HG03196 (cell line): ENCODE measurements at regions not wholly inside any gene's neighbourhood (a gene's known extent, or its start where the extent isn't known, plus 50 kb on each side); places are given as distances from the start of the nearest gene placed in this dataset.

Experiments
- ATAC-seq: cut with Tn5 transposase; IDR thresholded peaks from one replicate; pipeline ENCODE4 v1.9.1; 2021; ENCODE audit not compliant: unreplicated experiment

DNA sequence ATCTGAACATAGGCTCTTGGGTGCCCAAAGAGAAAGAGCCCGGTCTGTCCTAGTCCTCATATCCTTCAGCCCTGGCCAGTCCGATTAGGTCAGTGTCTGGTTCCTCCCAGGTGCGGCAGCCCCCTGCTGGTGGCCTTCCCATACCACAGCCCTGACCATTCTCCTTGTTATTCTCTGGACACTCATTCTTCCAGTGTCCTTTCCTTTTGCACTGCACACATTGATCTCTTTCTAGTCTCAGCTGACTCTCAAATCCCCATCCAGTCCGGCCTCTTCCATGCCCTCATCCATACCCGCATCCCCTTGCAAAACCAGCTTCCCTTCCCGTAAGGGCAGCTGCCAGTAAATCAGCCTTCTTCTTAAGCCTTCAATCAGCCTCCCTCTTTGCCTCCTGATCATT is 1316.3 kb downstream of the TMEM121 start:
- ATAC-seq, result no peak

DNA sequence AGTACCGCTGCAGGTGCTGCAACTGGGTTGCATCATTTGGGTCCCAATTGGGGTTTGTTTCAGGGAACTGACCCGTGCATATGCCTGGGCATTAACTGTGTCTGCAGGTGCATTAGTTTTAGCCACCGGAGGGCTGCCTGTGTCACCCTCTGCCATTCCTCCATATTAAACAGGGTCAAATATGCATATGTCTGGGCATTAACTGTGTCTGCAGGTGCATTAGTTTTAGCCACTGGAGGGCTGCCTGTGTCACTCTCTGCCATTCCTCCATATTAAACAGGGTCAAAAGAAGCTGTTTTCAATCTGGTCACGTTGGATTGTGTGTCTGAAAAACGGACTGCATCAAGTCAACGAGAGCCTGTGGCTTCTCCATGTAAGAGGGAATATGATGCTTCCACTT is 1317.0 kb downstream of the TMEM121 start:
- ATAC-seq, result no peak

DNA sequence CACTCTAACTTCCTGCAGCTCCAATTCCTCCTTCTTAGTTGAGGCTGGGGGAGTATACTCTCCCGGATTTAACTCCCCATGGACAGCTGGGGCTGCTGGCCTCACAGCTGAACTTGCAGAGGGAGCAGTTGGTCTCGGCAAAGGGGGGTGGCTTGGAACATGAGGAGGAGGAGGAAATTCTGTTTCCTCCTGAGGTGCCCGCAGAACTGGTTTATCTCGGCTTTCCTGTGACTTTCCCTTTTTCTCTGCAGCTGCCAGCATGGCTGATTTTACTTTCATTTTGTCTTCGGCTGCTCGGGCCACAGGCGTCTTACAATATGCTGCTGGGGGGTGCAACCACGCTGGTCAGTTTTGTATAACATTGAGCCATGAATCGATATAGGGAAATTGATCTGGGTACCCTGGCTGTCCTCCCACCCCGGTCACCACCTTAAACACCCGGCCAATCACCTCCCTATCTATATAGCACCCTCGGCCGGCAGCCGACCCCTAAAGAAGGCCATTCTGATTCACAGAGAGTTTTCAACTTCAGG is 1317.6 kb downstream of the TMEM121 start:
- no peak for ATAC-seq

DNA sequence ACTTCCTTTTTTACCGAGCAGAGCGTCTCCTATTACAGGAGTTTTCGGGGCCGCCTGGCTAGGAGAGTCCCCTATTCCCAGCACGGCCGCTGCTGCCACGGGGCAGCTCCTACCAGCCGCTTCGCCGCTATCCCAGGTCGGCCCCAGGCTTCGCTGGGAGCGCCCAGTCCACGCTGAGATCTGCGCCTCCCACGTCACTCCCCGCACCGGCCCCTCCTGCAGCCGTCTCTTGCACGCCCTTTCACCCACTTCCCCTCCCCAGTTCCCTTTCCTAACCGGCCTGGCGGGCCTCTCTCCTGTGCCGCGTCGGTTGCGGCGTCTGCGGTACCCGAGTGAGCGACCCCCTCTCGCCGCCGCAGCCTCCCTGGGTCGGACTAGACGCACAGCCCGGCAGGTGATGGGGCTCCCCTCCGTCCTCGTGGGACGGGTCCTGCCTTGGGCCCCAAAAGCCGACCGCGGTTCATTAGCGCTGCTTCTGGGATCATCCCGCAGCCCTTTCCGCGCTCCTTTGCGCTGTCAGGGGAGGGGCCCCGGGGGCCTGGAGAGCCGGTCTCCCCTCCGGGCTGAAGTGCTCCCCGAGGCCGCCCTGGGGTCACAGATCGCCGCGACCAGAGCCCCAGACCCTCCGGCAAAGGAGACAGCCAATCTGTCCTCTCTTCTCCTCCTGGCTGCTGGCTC is 1318.4 kb downstream of the TMEM121 start:
- ATAC-seq, result peak; percentile 47

DNA sequence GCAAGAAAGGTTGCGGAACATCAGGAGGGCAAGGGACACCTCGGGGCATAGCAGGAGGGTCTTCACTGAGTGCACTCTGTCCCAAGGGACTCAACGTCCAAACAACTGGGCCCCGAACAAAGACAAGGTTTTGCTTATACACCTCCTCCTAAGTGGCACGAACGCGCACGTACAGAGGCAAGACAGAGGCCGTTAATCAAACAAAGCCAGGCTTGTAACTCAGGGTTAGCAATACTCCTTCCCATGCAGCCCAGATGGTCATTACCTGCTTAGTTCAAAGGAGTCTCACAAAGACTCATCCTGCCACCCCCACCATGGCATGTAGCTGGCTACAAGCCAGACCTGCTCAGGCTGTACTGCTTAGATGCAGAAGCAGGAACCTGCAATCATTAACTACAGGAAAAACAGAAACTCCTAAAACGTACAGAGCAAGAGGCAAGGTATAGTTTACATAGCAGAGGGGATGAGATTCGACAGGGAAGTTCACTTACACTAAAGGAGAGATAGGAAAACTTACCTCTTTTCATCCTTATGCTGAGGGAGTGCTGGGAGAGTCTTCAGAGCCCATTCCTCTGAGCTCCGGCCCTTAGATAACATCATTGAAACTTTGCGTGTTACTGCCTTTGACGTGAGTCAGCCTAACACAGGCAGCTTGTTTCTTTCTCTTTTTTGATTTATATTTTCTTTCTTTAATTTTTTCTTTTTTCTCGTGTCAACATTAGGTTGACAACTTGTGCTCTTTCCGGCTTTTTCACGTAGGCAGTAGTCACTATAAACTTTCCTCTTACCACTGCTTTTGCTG is 1319.1 kb downstream of the TMEM121 start:
- ATAC-seq, result peak; percentile 45

DNA sequence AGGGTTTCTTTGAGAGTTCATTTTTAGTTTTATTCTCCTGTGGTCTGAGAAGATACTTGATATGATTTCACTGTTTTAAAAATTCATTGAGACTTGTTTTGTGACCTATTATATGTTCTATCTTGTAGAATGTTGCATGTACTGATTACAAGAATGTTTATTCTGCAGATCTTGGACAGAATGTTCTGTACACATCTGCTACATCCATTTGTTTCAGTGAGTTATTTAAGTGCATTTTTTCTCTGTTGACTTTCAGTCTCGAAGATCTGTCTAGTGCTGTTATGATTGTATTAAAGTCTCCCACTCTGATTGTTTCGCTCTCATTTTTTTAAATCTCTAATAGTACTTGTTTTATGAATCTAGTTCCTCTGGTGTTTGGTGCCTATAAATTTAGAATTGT is 1319.8 kb downstream of the TMEM121 start:
- ATAC-seq, result no peak

DNA sequence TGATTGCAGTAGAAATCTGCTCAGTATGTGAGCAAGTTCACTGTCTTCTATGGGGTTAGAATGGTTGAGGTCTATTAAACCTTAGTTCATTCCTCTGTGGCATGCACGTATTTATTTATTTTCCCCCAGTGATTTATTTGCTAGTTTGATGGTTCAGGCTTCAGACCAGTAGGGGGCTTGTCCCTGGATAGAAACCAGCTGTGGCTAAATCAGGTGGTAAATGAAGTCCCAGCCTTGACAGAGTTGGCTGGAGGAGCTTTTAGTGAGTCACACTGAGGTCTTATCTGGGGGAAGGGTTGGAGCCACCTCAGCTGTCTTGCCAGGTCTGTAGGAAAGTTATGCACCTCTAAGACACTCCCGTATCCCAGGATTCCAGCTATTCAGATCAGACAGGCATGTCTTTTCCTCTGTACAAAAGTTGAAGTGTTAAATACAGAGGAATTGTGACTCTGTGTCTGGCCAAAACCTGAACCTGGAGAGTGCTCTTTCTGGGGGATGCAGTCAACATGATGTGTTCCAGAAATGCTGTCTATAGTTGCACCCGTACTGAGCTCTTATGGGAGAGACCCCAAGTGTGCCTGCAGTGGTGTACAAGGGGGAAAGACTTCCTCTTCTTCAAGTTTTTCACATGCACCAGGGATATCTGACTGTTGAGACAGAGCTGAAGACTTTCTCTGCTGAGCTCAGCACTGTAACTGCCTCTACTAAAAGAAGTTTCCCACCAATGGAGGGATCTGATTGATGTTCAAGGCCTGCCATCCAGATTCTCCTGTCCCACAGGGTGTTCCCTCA is 1322.1 kb downstream of the TMEM121 start:
- ATAC-seq, result no peak

DNA sequence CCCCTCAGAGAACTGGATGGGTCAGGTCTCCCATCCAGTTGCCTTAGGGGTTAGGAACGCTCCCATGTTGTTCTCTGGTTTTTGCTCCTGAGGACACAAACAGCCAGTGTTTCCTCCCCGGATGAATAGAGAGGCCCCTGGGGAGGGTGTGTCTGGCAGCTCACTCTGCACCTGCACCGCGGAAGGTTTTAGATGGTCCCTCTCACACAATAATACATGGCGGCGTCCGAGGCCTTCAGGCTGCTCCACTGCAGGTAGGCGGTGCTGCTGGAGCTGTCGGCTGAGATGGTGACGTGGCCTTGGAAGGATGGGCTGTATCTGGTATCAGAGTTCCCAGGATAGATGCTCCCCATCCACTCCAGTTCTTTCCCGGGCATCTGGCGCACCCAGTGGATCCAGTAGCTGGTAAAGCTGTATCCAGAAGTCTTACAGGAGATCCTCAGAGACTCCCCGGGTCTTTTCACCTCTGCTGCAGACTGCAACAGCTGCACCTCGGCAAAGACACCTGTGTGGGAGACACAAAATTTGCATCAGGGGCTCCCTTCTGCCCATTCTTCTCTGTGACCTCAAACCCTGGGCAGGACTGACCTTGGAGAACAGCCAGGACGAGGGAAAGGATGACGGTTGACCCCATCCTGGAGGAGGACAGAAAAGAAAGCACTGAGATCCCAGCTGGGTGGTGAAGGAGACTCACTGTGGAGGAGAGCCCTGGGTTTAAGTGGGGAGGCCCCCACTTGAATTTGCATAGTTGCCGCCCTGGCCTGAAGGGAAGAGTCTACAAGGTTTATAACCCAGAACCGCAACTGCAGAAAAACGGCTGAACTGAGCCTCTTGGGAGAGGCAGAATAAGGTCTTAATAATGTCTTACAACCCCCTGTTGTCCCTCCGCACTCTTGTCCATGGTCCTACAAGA is 1324.8 kb downstream of the TMEM121 start:
- ATAC-seq, result peak; percentile 45

DNA sequence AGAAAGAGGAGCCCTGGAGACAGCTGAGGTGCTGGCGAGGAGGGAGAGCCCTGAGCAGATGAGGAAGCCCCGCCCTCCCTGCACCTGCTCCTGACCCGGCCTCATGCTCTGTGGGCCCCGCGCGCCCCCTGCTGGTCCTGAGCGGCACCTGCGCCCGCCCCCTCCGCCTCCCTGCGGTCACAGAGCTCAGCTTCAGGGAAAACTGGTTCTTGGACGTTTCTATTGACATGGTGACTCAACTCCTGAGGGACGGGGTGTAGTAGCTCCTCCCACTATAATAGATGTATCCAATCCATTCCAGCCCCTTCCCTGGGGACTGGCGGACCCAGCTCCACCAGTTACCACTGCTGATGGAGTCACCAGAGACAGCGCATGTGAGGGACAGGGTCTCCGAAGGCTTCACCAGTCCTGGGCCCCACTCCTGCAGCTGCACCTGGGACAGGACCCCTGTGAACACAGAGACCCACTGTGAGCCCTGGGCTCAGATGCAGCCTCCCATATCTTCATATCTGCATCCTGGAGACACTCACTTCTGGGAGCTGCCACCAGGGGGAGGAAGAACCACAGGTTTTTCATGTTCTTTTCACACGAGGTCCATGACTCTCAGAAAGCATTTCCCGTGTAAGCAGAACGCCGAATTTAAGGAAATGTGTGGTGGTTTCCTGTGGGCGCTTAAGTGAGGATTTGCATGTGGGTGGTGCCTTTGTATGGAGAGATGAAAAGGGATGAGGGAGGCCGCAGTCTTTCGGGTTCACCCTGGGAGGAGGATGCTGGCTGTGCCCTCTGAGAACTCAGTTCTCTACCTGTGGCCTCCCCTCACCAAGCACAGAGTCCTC is 1346.4 kb downstream of the TMEM121 start:
- peak; percentile 49 for ATAC-seq

DNA sequence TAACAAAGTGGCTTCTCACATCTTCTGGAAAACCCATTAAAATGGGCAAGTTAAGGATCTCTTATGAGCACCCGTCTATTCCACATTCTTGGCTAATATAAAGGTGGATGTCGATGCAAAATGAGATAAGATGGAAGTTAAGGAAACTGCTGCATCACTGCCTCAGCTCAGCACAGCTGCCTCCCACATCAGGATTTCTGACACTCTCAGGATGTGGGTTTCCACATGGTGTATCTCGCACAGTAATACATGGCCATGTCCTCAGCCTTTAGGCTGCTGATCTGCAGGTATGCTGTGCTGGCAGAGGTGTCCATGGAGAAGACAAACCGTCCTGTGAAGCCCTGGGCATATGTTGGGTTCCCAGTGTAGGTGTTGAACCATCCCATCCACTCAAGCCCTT is 1348.0 kb downstream of the TMEM121 start:
- no peak for ATAC-seq

DNA sequence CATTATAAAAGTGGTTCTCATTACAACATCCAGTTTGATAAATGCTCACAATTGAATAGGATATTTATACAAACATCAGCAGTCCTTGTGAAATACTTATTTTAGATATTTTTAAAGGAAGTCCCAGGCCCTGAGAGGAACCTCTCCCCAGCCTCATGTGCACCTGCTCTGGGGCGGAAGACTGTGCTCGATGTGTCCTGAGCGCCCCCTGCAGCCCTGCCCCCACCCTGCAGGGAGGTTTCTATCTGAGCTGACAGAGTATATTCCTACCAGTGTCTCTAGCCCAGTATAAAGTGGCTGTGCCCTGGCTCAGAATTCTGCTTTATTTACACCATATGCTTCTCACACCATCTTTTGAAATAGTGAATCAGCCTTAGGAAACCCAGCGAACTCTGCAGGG is 1349.1 kb downstream of the TMEM121 start:
- no peak for ATAC-seq

DNA sequence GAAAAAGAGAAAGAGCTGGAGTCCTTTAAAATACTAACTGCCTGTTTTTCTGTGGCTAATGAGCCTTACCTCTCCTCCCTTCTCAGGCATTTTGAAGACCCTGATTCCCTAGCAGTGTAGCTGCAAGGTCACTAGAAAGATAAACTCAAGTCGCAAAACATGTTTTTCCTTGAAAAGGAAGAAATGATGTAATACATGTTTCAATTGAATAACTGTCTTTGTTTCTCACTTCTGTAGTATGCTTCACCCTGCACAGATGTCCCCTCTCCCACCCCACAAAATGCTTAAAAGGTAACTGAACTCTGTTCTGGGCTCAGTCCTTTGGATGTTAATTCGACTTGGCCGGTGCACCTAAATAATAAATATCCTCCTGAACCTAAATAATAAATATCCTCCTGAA is 1350.3 kb downstream of the TMEM121 start:
- ATAC-seq, result no peak

DNA sequence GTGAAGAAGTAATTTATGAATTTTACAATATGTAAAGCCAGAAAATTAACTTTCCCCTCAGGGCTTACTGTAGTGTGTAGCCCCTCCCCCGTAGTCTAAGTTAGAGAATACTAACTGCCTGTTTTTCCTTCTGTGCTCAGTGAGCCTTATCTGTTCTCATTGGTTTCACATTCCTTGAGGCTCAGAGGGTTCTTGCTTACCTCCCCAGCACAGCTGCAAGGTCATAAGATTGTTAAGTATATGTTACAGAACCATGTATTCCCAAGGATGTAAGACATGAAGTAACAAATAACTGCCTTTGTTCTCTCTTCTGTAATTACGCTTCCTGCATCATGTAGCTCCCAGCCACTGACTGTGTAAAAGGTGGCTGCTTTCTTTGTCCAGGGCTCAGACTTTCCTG is 1351.1 kb downstream of the TMEM121 start:
- ATAC-seq, result no peak

DNA sequence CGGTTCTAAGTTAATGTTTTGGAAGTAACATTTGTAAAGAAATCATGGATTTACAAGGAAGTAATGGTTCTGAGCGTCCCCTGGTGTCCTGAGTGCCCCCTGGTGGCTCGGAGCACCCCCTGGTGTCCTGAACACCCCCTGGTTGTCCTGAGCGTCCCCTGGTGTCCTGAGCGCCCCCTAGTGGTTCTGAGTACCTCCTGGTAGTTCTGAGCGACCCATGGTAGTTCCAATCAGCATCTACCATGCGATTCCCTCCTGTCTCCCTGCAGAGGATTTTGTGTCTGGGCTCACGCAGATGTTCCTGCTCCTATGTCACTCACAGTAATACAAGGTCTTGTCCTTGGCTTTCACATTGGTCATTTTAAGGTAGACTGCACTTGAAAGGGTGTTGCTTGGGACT is 1352.9 kb downstream of the TMEM121 start:
- peak; percentile 61 for ATAC-seq

DNA sequence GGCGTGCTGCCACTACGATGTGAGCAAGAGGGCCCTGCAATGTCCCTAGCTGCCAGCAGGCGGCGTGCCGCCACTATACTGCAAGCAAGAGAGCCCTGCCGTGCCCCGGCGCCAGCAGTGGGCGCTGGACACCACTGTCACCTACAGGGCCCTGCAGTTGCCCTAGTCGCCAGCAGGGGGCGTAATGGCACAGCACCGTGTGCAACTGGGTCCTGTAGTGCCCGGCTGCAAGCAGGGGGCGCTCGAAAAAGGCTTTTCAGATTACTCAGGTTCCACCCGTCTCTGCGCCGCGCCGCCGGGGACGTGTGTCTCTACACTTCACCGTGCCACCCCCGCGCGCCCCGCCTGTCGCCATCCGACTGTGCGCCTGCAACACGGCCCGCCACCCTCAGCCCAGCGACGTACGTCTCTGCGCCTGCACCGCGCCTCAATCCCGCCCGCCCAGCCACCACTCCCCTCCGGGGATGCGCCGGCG is 1356.9 kb downstream of the TMEM121 start:
- ATAC-seq, result no peak
